ENCODE measurements at regions not wholly inside any gene's neighbourhood (a gene's known extent, or its start where the extent isn't known, plus 50 kb on each side); places are given as distances from the start of the nearest gene placed in this dataset.

GRCh38 chr5:2913281-2913680 lies 161.8 kb upstream of the IRX2 start:
- ChIA-PET RAD21 (ENCODE audit: low non-redundant PET in 1 of 2, low total read pairs in 2 of 2, uncharacterized antibody in 2 of 2, unreplicated experiment in 2 of 2) (no interaction called here), CTCF (no interaction called here)

DNA sequence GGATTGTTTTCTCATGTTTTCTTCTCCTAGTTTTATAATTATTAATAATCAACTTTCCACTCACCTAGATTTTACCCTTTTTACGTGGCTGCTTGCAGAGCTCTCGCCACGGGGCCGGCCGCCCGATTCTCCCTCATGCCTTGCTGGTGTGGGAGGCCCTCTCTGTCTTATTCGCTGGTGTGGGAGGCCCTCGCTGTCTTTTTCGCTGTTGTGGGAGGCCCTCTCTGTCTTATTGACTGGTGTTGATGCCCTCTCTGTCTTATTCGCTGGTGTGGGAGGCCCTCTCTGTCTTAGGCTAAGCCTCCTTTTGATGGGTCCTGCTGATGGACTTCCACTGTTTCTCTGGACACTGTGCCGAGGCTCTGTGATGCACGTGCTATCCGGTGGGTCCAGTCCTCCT lies 161.3 kb upstream of the IRX2 start:
- no peaks in the 10 kb centered on the region for H3K36me3 ChIP-seq (ENCODE audit: control insufficient read depth in 1 of 2, insufficient read depth in 2 of 2, low read length in 2 of 2)
- H3K4me2 ChIP-seq (ENCODE audit: low read length): no peak overlapping the region
- no peak overlapping the region for H3K27ac ChIP-seq (ENCODE audit: low read depth, low read length)
- H3K9ac ChIP-seq (ENCODE audit: low read length): no peak overlapping the region
- ChIA-PET RAD21 (ENCODE audit: low non-redundant PET in 1 of 2, low total read pairs in 2 of 2, uncharacterized antibody in 2 of 2, unreplicated experiment in 2 of 2) (no interaction called here), CTCF (no interaction called here), POLR2A (no interaction called here)
- no peaks in the 10 kb centered on the region for H3K9me2 ChIP-seq (ENCODE audit: insufficient read depth)
- H3K79me2 ChIP-seq (ENCODE audit: insufficient read depth, low read length): no peaks in the 10 kb centered on the region
- intact Hi-C loops (cut with micrococcal nuclease): no loop called here
- no peak overlapping the region for H3K4me3 ChIP-seq (replicated peaks in 1 of 2; ENCODE audit: low read depth in 1 of 2, low read length in 2 of 2)
- no peak for DNase-seq (ENCODE audit: low read depth, low spot score)
- no peak overlapping the region for H2AFZ ChIP-seq (ENCODE audit: low read depth, low read length, poor library complexity, severe bottlenecking)
- peaks cover 12 to 31% of the 10 kb centered on the region in 2 experiments; a peak in 2 of 4 replicates for H3K9me3 ChIP-seq (ENCODE audit: control insufficient read depth in 1 of 2, insufficient read depth in 1 of 2, low read depth in 1 of 2, low read length in 2 of 2)
- ATAC-seq: no peak
- no peaks in the 10 kb centered on the region for H3K27me3 ChIP-seq (ENCODE audit: insufficient read depth, low read length)
- no peak for TF ChIP-seq SRF (IDR thresholded peaks at IDR 0.05; ENCODE audit: low read depth)
- no peak for TF ChIP-seq POLR2AphosphoS5 (IDR thresholded peaks at IDR 0.05; ENCODE audit: low read depth, low read length)
- no peak for TF ChIP-seq CBX3 (IDR thresholded peaks at IDR 0.05; ENCODE audit: low read depth)
- TF ChIP-seq ATF3 (IDR thresholded peaks at IDR 0.05): no peak
- no peak for TF ChIP-seq RAD21 (IDR thresholded peaks at IDR 0.05; ENCODE audit: low read depth)
- no peak for TF ChIP-seq FOSL1 (IDR thresholded peaks at IDR 0.05; ENCODE audit: low read depth)
- TF ChIP-seq, protein P1, sequence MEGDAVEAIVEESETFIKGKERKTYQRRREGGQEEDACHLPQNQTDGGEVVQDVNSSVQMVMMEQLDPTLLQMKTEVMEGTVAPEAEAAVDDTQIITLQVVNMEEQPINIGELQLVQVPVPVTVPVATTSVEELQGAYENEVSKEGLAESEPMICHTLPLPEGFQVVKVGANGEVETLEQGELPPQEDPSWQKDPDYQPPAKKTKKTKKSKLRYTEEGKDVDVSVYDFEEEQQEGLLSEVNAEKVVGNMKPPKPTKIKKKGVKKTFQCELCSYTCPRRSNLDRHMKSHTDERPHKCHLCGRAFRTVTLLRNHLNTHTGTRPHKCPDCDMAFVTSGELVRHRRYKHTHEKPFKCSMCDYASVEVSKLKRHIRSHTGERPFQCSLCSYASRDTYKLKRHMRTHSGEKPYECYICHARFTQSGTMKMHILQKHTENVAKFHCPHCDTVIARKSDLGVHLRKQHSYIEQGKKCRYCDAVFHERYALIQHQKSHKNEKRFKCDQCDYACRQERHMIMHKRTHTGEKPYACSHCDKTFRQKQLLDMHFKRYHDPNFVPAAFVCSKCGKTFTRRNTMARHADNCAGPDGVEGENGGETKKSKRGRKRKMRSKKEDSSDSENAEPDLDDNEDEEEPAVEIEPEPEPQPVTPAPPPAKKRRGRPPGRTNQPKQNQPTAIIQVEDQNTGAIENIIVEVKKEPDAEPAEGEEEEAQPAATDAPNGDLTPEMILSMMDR (IDR thresholded peaks at IDR 0.05 in 2 of 3, conservative IDR thresholded peaks at IDR 0.05 in 1 of 3; ENCODE audit: borderline replicate concordance in 1 of 3, insufficient read depth in 1 of 3, low read depth in 2 of 3, low read length in 2 of 3): no peak
- TF ChIP-seq ZFX (IDR thresholded peaks at IDR 0.05): no peak
- no peak for TF ChIP-seq CEBPB (IDR thresholded peaks at IDR 0.05; ENCODE audit: low read depth)
- BruUV-seq (replicated peaks): no TSS peak
- H4K20me1 ChIP-seq (ENCODE audit: insufficient read depth): no peaks in the 10 kb centered on the region
- no peaks in the 10 kb centered on the region for H3K4me1 ChIP-seq (ENCODE audit: control insufficient read depth in 1 of 2, insufficient read depth in 2 of 2, low read length in 2 of 2)

More at GRCh38 chr5:2913281-2913680, 161.8 kb upstream of the IRX2 start:
- no peak overlapping the region for H3K27ac ChIP-seq (ENCODE audit: low read depth, low read length)
- intact Hi-C loops (cut with micrococcal nuclease): no loop called here
- H3K79me2 ChIP-seq (ENCODE audit: insufficient read depth, low read length): no peaks in the 10 kb centered on the region
- DNase-seq (ENCODE audit: low read depth, low spot score) (no peak), ATAC-seq (no peak)
- H3K9me3 ChIP-seq (ENCODE audit: control insufficient read depth in 1 of 2, insufficient read depth in 1 of 2, low read depth in 1 of 2, low read length in 2 of 2): peaks cover 12 to 31% of the 10 kb centered on the region in 2 experiments; a peak in 2 of 4 replicates
- no peaks in the 10 kb centered on the region for H3K36me3 ChIP-seq (ENCODE audit: control insufficient read depth in 1 of 2, insufficient read depth in 2 of 2, low read length in 2 of 2)
- H2AFZ ChIP-seq (ENCODE audit: low read depth, low read length, poor library complexity, severe bottlenecking): no peak overlapping the region
- BruUV-seq (replicated peaks): no TSS peak
- no peak overlapping the region for H3K9ac ChIP-seq (ENCODE audit: low read length)
- TF ChIP-seq EZH2 (IDR thresholded peaks at IDR 0.05): no peak
- no peak for TF ChIP-seq ZNF274 (IDR thresholded peaks at IDR 0.05; ENCODE audit: low read depth, low read length)
- no peaks in the 10 kb centered on the region for H3K9me2 ChIP-seq (ENCODE audit: insufficient read depth)
- H4K20me1 ChIP-seq (ENCODE audit: insufficient read depth): no peaks in the 10 kb centered on the region
- no peak overlapping the region for H3K4me3 ChIP-seq (replicated peaks in 1 of 2; ENCODE audit: low read depth in 1 of 2, low read length in 2 of 2)
- H3K4me2 ChIP-seq (ENCODE audit: low read length): no peak overlapping the region
- no peaks in the 10 kb centered on the region for H3K27me3 ChIP-seq (ENCODE audit: insufficient read depth, low read length)
- POLR2A ChIA-PET: no interaction called here
- H3K4me1 ChIP-seq (ENCODE audit: control insufficient read depth in 1 of 2, insufficient read depth in 2 of 2, low read length in 2 of 2): no peaks in the 10 kb centered on the region
